ACHN (cell line): ENCODE measurements at regions not wholly inside any gene's neighbourhood (a gene's known extent, or its start where the extent isn't known, plus 50 kb on each side); places are given as distances from the start of the nearest gene placed in this dataset.

Source experiments
- DNase-seq: peaks from one replicate; pipeline ENCODE4 v3.0.0-alpha.2; 2015
- in situ Hi-C: cut with HindIII; loops from 2 replicates; pipeline ENCODE4 v1.10.0; 2017; ENCODE audit warnings: low sequenced_read_pairs, low pct_ligation_motif_present, low pct_unique_long_range_greater_than_20kb

- DNase-seq = no peak
- in situ Hi-C loops = no loop called here
Observed at GRCh38 chr2:2926009-2926857, 451.4 kb downstream of the EIPR1 start.

DNA sequence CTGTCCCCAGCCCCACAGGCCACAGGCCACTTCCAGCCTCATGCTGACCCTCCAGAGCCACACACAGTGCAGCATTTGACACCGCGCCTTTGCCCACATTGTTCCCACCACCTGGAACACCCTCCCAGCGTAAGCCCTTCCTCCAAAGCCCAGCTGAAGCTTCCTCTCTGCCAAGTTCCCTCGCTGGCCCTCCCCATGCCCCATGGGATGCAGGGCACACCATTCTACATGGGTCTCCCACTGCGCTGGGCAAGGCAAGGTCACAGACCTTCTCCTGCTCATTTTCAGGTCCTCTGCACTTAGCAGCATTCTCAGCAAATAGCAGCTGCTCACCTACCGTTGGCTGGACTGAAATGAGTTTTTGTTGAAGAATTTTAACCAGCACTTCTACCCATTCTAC lies 455.5 kb downstream of the EIPR1 start:
- no peak for DNase-seq
- in situ Hi-C loops = no loop called here

- in situ Hi-C loops = no loop called here
- DNase-seq = no peak
Observed at GRCh38 chr2:2921011-2921720, 456.5 kb downstream of the EIPR1 start.

DNA sequence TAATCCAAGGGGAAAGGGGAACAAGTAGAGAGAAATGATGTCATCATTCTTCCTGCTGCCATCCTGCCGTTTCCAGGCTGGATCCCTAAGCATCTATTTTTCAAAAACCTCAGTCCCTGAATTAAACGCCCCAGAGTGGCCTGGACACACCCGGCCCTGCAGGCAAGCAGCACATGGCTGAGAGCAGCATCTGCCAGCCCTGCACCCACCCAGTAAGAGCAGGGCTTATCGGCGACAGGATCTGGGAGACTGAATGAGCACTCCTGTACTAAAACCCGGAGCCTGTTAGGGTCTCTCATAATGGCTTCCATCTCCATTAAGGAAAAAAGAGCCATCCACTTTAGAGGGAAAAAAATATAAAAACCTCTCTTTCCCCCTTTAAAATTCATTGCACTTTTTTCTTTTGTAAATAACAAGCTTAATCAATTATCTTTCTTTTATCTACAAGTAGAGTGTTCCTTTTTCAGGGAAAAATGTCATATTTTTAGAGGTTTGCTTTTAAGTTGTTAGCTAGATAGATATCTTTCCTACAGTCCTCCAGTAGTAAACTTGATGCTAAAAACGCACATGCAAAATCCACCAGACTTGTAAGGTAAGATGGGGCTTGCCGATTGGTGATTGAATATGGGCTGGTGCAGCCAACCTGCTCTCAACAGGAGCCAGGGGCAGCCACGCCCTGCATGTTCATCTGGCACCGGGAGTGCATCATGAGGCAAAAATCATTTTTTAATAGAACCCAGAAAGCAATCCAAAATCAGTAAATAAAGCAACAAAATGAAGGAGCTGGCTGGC lies 457.8 kb downstream of the EIPR1 start:
- DNase-seq = no peak
- in situ Hi-C loops = no loop called here

GRCh38 chr2:2919026-2919425 lies 458.6 kb downstream of the EIPR1 start:
- in situ Hi-C loops = no loop called here
- DNase-seq = no peak

DNA sequence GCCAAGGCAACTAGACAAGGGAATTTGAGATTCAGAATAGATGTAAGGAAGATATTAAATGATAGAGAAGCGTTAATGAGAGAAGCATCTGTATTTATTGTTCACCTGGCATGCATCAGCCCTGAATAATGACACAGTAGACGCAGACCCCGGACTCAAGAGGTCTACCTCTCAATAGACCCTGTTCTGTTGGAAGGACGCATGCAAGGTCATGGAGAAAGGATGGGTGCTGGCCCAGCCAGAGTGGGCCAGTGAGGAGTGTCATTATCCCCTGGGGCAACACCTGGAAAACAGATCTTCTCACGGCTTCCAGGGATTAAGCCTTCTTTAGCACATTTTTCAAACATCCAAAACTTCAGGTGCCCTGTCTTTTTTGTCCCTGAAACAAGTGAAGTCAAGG lies 461.0 kb downstream of the EIPR1 start:
- no peak for DNase-seq
- in situ Hi-C loops = no loop called here

- no peak for DNase-seq
- in situ Hi-C loops = no loop called here
Observed at GRCh38 chr2:2914252-2914651, 463.4 kb downstream of the EIPR1 start.

DNA sequence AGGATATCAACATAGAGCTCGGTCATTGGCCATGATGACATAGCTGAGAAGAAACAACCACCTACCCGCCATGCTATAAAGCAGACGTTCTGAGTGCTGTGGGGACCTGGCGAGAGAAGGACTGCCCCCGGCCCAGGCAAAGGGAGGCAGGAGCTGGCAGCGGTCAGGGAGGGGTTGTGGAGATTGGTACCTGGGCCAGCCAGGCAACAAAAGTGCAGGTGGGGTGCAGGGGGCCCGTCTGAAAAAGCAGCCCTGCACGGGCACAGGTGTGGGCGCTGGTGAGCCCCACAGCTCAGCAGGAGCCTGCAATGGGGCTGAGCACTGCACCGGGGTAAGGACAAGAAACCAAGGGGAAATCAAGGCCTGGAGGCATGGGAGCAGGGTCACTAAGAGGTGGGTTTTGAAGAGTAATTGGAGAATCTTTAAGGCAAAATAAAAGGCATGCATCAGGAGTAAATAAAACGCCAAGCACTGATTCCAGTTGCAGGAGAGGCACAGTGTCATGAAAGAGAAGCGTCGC lies 464.0 kb downstream of the EIPR1 start:
- in situ Hi-C loops = no loop called here
- DNase-seq = no peak

GRCh38 chr2:2912731-2913130 lies 464.9 kb downstream of the EIPR1 start:
- no peak for DNase-seq
- in situ Hi-C loops = no loop called here

DNA sequence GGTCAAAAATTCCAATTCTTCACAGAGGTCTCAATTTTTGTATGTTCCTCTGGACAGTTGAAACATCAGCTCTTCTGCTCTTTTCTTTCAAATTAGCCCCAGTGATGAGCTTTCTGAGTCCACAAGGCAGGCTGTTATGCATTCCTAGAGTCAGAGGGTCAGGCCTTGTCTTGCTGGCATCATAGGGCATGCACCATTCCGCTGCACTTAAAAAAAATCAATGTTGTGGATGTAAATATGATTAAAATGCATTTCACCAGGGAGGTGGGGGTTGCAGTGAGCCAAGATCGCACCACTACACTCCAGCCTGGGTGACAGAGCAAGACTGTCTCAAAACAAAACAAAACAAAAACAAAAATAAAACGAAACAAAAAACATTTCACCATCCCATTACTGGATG lies 465.3 kb downstream of the EIPR1 start:
- in situ Hi-C loops = no loop called here
- no peak for DNase-seq

DNA sequence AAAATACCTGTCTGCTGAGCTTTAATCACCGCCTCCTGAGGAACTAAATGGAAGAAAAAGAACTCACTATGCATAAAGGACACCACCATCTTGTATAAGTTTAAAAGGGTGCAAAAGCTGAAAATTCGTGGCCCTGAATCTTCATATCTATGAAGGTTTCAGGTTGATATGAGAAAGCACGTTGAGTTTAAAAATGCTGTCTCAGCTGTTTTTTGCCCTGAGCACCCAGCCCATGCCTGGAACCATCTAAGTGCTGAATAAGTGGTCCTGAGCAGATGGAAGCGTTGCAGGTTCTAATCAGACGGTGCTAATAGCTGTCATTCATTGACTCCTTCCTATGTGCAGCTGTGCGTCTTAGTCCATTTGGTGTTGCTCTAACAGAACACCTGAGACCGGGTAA lies 467.4 kb downstream of the EIPR1 start:
- no peak for DNase-seq
- in situ Hi-C loops = no loop called here

GRCh38 chr2:2909086-2910035 lies 468.3 kb downstream of the EIPR1 start:
- in situ Hi-C loops = no loop called here
- no peak for DNase-seq

- no peak for DNase-seq
- in situ Hi-C loops = no loop called here
Observed at GRCh38 chr2:2906091-2906490, 471.5 kb downstream of the EIPR1 start.

DNA sequence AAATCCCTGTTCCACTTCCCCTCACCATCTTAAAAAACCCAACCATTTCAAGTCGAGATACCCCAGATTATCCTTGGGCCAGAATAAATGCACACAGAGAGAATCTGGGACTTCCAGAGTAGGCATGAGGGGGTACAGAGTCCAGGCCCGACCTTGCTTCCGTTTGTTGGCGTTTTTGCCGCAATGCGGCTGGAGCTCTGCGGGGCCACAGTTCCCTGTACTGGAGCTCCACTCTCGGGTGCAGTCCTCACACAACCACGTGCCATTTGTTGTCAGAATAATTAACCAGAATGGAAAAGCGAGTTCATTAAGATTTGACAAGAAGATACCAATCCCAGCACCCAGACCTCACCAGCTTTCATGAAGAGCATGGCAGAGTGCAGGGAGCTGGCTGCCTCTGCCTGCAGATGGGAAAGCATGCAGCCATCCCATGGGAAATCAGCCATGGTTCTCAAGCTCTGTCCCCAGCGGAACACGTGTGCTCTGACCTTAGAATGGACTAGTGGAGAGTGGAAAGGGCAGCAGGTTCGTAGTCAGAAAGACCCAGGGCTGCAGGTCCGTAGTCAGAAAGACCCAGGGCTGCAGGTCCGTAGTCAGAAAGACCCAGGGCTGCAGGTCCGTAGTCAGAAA lies 472.8 kb downstream of the EIPR1 start:
- in situ Hi-C loops = no loop called here
- DNase-seq = no peak

GRCh38 chr2:2902547-2903281 lies 474.9 kb downstream of the EIPR1 start:
- in situ Hi-C loops = no loop called here
- DNase-seq = no peak

DNA sequence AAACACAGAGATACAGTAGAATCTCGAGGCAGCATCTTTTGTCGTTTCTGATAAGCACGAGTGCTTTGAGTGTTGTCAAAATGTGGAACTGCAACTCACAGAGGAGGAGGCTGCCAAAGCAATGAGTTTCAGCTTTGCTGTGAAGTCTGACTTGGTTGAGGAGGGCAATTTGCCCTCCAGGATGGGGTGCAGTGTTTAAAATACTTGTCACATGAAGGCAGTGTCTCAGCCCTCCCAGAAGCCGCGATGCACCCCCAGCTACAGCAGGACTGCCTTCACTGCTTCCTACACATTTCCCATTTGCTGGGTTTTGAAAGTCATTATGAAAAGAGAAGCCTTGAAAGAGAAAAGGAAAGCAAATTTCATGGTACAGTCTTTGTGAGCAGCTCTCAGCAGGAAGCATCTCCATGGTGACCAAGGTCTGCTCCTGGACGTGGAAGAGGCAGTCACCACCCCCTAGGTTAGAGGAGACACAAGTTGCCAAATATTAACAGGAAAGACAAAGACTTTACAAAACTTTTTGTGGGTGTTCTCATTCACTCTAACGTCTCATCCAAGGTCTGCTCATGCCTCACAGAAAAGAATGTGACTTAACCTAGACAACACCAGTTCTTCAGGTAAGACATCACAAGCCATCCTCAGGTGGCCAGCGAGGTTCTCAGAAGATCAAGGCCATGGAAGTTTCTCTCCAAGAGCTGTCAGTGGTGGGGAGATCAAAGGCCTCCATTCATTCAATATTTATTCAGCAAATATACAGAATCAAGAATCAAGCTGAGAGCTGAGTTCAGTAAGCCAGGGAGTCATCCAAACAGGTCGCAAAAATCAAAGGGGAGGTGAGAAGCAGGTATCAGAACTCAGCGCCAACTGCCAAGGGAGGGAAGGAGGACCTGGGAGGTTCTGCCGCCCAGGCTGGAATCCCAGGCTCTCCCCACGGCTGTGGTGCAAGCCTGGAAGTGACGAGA lies 476.0 kb downstream of the EIPR1 start:
- in situ Hi-C loops = no loop called here
- DNase-seq = no peak
